ENCODE measurements at regions not wholly inside any gene's neighbourhood (a gene's known extent, or its start where the extent isn't known, plus 50 kb on each side); places are given as distances from the start of the nearest gene placed in this dataset.
"Not testable (repeated sequence)": the region's sequence is repeated elsewhere in the genome, so short reads cannot be mapped to it uniquely, and the experiment has no call there.

- DNase-seq (ENCODE audit: insufficient read length) (no peak), FAIRE-seq (no peak)
- TF ChIP-seq POLR2AphosphoS5 (IDR thresholded peaks at IDR 0.05; ENCODE audit: low read depth, low read length) = no peak
- no peak for TF ChIP-seq POLR2A (IDR thresholded peaks at IDR 0.05; ENCODE audit: low read depth, low read length)
- TF ChIP-seq TAF1 (IDR thresholded peaks at IDR 0.05; ENCODE audit: borderline replicate concordance, low read depth, low read length) = no peak
Measured at GRCh38 chr5:74492230-74492629, 148.3 kb downstream of the ENC1 start.

GRCh38 chr5:74491586-74491985 is 148.9 kb downstream of the ENC1 start:
- TF ChIP-seq TAF1 (IDR thresholded peaks at IDR 0.05; ENCODE audit: borderline replicate concordance, low read depth, low read length) = no peak
- TF ChIP-seq POLR2AphosphoS5 (IDR thresholded peaks at IDR 0.05; ENCODE audit: low read depth, low read length) = no peak
- TF ChIP-seq POLR2A (IDR thresholded peaks at IDR 0.05; ENCODE audit: low read depth, low read length) = no peak
- no peak for DNase-seq (ENCODE audit: insufficient read length)
- FAIRE-seq = no peak

GRCh38 chr5:74490814-74491213 is 149.7 kb downstream of the ENC1 start:
- TF ChIP-seq TAF1 (IDR thresholded peaks at IDR 0.05; ENCODE audit: borderline replicate concordance, low read depth, low read length) (no peak), POLR2A (IDR thresholded peaks at IDR 0.05; ENCODE audit: low read depth, low read length) (no peak), POLR2AphosphoS5 (IDR thresholded peaks at IDR 0.05; ENCODE audit: low read depth, low read length) (no peak)
- FAIRE-seq (peak; percentile 82), DNase-seq (ENCODE audit: insufficient read length) (peak; percentile 13)

- no peak for FAIRE-seq
- no peak for TF ChIP-seq POLR2A (IDR thresholded peaks at IDR 0.05; ENCODE audit: low read depth, low read length)
- TF ChIP-seq TAF1 (IDR thresholded peaks at IDR 0.05; ENCODE audit: borderline replicate concordance, low read depth, low read length) = no peak
- no peak for TF ChIP-seq POLR2AphosphoS5 (IDR thresholded peaks at IDR 0.05; ENCODE audit: low read depth, low read length)
- DNase-seq (ENCODE audit: insufficient read length) = no peak
Measured at GRCh38 chr5:74482990-74483389, 157.5 kb downstream of the ENC1 start.

- FAIRE-seq (no peak), DNase-seq (ENCODE audit: insufficient read length) (no peak)
- TF ChIP-seq POLR2A (IDR thresholded peaks at IDR 0.05; ENCODE audit: low read depth, low read length) (no peak), POLR2AphosphoS5 (IDR thresholded peaks at IDR 0.05; ENCODE audit: low read depth, low read length) (no peak), TAF1 (IDR thresholded peaks at IDR 0.05; ENCODE audit: borderline replicate concordance, low read depth, low read length) (no peak)
Measured at GRCh38 chr5:74482523-74482922, 158.0 kb downstream of the ENC1 start.

GRCh38 chr5:74481357-74481756 is 159.2 kb downstream of the ENC1 start:
- peak; percentile 75 for FAIRE-seq
- DNase-seq (ENCODE audit: insufficient read length) = not testable (repeated sequence)

GRCh38 chr5:74480201-74480600 is 160.3 kb downstream of the ENC1 start:
- TF ChIP-seq POLR2AphosphoS5 (IDR thresholded peaks at IDR 0.05; ENCODE audit: low read depth, low read length) (no peak), TAF1 (IDR thresholded peaks at IDR 0.05; ENCODE audit: borderline replicate concordance, low read depth, low read length) (no peak), POLR2A (IDR thresholded peaks at IDR 0.05; ENCODE audit: low read depth, low read length) (no peak)
- DNase-seq (ENCODE audit: insufficient read length) = no peak
- FAIRE-seq = no peak

GRCh38 chr5:74478328-74478727 is 162.2 kb downstream of the ENC1 start:
- no peak for FAIRE-seq
- TF ChIP-seq POLR2A (IDR thresholded peaks at IDR 0.05; ENCODE audit: low read depth, low read length) = no peak
- no peak for TF ChIP-seq POLR2AphosphoS5 (IDR thresholded peaks at IDR 0.05; ENCODE audit: low read depth, low read length)
- no peak for TF ChIP-seq TAF1 (IDR thresholded peaks at IDR 0.05; ENCODE audit: borderline replicate concordance, low read depth, low read length)
- no peak for DNase-seq (ENCODE audit: insufficient read length)

- FAIRE-seq = no peak
- DNase-seq (ENCODE audit: insufficient read length) = no peak
- TF ChIP-seq POLR2AphosphoS5 (IDR thresholded peaks at IDR 0.05; ENCODE audit: low read depth, low read length) (no peak), TAF1 (IDR thresholded peaks at IDR 0.05; ENCODE audit: borderline replicate concordance, low read depth, low read length) (no peak), POLR2A (IDR thresholded peaks at IDR 0.05; ENCODE audit: low read depth, low read length) (no peak)
Measured at GRCh38 chr5:74477761-74478160, 162.8 kb downstream of the ENC1 start.

GRCh38 chr5:74476819-74477453 is 163.6 kb downstream of the ENC1 start:
- DNase-seq (ENCODE audit: insufficient read length) (no peak), FAIRE-seq (no peak)
- TF ChIP-seq TAF1 (IDR thresholded peaks at IDR 0.05; ENCODE audit: borderline replicate concordance, low read depth, low read length) = no peak
- TF ChIP-seq POLR2A (IDR thresholded peaks at IDR 0.05; ENCODE audit: low read depth, low read length) = no peak
- TF ChIP-seq POLR2AphosphoS5 (IDR thresholded peaks at IDR 0.05; ENCODE audit: low read depth, low read length) = no peak

- no peak for FAIRE-seq
- TF ChIP-seq POLR2AphosphoS5 (IDR thresholded peaks at IDR 0.05; ENCODE audit: low read depth, low read length) (no peak), POLR2A (IDR thresholded peaks at IDR 0.05; ENCODE audit: low read depth, low read length) (no peak), TAF1 (IDR thresholded peaks at IDR 0.05; ENCODE audit: borderline replicate concordance, low read depth, low read length) (no peak)
- DNase-seq (ENCODE audit: insufficient read length) = no peak
Measured at GRCh38 chr5:74476046-74476818, 164.3 kb downstream of the ENC1 start.

GRCh38 chr5:74471875-74472274 is 168.7 kb downstream of the ENC1 start:
- FAIRE-seq = no peak
- DNase-seq (ENCODE audit: insufficient read length) = no peak
- TF ChIP-seq TAF1 (IDR thresholded peaks at IDR 0.05; ENCODE audit: borderline replicate concordance, low read depth, low read length) = no peak
- TF ChIP-seq POLR2A (IDR thresholded peaks at IDR 0.05; ENCODE audit: low read depth, low read length) = no peak
- TF ChIP-seq POLR2AphosphoS5 (IDR thresholded peaks at IDR 0.05; ENCODE audit: low read depth, low read length) = no peak
